DMS53 (cell line): ENCODE measurements at regions not wholly inside any gene's neighbourhood (a gene's known extent, or its start where the extent isn't known, plus 50 kb on each side); places are given as distances from the start of the nearest gene placed in this dataset.
A peak's percentile ranks its signal among the peaks of the same experiment; 100 is the strongest.

Experiments used
- DNase-seq: peaks from one replicate; lab custom pipeline; 2025; lab: John Stamatoyannopoulos, UW

- no peak for DNase-seq
Observed at GRCh38 chr17:17417718-17418181, 59.0 kb upstream of the MED9 start.

- DNase-seq = no peak
Observed at GRCh38 chr17:17419166-17419565, 57.6 kb upstream of the MED9 start.

DNA sequence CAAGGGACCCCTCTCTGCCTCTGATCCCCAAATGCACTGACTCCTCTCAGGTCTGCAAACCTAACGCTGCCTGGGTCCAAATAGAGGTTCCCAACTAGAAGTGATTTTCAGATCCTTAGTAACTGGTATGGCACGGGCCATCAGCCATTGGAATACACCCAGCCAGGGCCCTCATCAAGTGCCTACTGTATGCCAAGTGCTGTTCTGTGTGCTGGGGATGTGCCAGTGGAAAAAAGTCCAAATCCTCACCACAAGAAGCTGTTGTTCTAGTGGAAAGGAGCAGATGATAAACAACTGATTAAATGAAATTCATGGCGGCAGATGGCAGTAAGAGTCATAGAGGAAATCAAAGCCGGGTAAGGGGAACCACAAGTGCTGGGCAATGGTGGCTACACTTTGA, 57.2 kb upstream of the MED9 start:
- no peak for DNase-seq

- DNase-seq = no peak
Observed at GRCh38 chr17:17420082-17420481, 56.7 kb upstream of the MED9 start.

DNA sequence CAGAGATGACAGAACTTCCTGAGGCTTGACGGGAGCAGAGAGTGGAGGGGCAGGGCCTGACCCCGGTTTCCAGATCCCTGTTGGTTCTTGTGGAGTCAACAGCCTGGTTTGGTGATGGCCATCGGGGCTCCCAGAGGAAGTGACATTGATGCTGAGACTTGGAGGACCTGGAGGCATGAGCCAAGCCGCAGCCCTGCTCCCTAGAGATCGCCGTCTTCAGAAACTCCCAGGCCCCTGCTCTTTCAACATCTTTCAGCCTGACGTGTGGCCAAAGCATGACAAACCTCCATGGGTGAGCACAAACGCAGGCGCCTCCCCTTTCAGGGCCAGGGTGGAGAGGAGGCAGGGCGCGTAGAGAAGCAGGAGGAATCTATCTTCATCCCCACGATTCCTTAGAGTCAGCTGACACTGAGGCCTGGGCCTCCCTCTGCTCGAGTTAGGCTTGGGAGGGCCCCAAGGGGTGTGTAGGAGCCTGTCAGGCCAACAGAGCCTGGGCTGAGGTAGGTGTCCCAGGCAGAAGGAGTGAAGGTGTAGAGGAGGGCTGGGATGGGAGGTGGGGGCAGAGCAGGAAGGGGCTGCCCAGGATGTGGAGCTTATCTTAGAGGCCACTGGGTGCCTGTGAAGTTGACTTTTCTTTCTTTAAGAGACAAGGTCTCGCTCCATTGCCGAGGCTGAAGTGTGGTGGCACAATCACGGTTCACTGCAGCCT, 56.1 kb upstream of the MED9 start:
- no peak for DNase-seq

- DNase-seq = no peak
Observed at GRCh38 chr17:17421346-17422216, 55.2 kb upstream of the MED9 start.

- no peak for DNase-seq
Observed at GRCh38 chr17:17422217-17422610, 54.6 kb upstream of the MED9 start.

DNA sequence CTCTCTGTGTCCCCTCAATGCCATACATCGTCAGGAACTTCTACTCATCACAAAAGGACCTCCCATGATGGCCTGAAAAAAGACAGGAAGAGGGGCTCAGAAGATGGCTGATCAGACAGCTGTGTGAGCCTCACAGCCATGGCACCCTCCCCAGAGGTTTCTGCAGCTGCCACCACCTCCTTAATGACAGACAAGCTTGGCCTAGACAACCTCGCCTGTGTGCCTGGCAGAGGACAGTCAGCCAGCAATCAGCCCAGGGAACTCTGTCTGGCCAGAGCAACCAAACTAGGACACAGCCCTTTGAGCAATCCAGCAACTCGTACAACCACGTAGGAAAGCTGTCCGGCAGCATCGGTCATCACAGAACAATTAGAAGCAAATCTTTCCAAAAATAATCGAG, 54.2 kb upstream of the MED9 start:
- DNase-seq = no peak

DNA sequence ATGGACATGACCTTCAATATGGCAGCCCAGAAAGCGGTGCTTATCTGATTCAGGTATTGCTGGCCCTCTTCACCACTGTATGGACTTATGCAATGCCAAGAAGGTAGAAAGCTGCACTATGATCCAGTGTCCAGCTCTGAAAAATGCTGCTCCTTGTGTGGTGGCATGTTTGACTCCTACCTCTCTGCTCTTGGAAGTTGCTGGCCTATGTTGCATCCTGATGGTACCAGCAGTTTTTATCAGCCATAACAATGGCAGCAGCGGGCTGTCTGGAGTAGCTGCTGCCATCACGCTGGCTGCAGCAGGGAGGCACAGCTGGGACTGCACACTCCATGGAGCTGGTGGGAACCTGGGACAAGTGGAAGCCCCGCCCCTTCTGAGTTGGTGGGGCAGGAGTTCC, 53.1 kb upstream of the MED9 start:
- no peak for DNase-seq

DNA sequence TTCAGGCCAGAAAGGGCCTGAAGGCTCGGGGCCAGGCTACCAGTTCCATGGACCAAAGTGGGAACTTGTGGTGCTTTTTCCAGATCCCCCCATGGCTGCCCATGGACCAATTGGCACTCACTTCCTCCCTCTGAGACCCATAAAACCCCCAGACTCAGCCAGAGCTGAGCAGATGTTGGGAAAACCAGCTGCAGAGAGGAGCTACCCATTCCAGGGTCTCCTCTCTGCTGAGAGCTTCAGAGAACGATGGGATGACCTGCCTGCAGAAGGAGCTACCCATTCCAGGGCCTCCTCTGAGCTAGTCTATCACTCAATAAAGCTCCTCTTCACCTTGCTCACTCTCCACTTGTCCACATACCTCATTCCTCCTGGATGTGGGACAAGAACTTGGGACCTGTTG, 52.2 kb upstream of the MED9 start:
- DNase-seq = peak; percentile 36

DNA sequence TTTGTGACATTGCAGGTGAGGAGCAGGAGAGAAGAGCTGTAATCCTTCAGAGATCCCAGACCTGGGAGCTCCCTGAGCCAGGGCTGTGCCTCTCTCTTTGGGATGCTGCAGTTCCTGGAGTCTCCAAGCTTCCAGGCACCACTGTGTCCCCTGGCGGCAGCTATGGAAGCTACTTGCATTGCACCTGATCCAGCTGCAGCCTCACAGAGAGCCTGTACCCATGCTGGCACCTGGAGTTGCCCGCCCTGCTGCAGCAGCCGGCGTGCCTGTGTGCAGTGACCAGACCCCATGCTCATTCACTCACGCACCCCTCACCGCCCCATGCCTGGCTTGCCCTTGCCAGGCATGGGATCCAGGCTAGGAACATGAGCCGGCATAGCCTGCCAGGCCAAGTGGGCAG, 51.8 kb upstream of the MED9 start:
- DNase-seq = peak; percentile 16

DNA sequence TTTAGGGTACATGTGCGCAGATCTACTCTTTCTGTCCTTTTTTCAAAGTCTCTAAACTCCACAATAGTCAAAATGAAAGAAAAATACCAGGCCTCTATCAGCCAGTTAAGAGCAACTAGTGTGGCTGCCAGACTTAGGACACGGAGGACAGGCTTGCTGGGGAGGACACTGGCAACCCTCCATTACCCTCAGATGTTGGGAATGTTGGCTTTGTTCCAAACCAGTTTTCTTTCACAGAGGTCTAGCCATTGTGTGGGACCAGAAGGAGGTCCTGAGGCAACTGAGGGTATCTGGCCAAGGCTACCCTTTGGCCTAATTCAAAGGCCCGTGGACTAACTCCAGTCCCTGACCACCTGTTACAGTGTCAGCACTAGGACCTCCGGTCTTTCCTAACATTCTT, 51.2 kb upstream of the MED9 start:
- no peak for DNase-seq

- DNase-seq = no peak
Observed at GRCh38 chr17:17426184-17426583, 50.6 kb upstream of the MED9 start.
